ENCODE measurements at regions not wholly inside any gene's neighbourhood (a gene's known extent, or its start where the extent isn't known, plus 50 kb on each side); places are given as distances from the start of the nearest gene placed in this dataset.

GRCh38 chr7:348962-349743, 59.2 kb downstream of the FOXL3 start:
- H3K36me3 ChIP-seq (ENCODE audit: control insufficient read depth, insufficient read depth, low read length), result no peaks in the 10 kb centered on the region
- DNase-seq (ENCODE audit: extremely low read depth, insufficient read length), result no peak
- TF ChIP-seq, protein P1, sequence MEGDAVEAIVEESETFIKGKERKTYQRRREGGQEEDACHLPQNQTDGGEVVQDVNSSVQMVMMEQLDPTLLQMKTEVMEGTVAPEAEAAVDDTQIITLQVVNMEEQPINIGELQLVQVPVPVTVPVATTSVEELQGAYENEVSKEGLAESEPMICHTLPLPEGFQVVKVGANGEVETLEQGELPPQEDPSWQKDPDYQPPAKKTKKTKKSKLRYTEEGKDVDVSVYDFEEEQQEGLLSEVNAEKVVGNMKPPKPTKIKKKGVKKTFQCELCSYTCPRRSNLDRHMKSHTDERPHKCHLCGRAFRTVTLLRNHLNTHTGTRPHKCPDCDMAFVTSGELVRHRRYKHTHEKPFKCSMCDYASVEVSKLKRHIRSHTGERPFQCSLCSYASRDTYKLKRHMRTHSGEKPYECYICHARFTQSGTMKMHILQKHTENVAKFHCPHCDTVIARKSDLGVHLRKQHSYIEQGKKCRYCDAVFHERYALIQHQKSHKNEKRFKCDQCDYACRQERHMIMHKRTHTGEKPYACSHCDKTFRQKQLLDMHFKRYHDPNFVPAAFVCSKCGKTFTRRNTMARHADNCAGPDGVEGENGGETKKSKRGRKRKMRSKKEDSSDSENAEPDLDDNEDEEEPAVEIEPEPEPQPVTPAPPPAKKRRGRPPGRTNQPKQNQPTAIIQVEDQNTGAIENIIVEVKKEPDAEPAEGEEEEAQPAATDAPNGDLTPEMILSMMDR (IDR thresholded peaks at IDR 0.05; ENCODE audit: insufficient read depth, low read length, poor library complexity, severe bottlenecking), result no peak
- no peaks in the 10 kb centered on the region for H3K27me3 ChIP-seq (replicated peaks; ENCODE audit: control insufficient read depth, insufficient read depth, low read length)
- no peak overlapping the region for H3K4me3 ChIP-seq (replicated peaks; ENCODE audit: low read depth, low read length)

- TF ChIP-seq, protein P1 (IDR thresholded peaks at IDR 0.05; ENCODE audit: insufficient read depth, low read length, poor library complexity, severe bottlenecking), result no peak
- no peak for DNase-seq (ENCODE audit: extremely low read depth, insufficient read length)
- H3K27me3 ChIP-seq (replicated peaks; ENCODE audit: control insufficient read depth, insufficient read depth, low read length), result no peaks in the 10 kb centered on the region
- no peak overlapping the region for H3K4me3 ChIP-seq (replicated peaks; ENCODE audit: low read depth, low read length)
- no peaks in the 10 kb centered on the region for H3K36me3 ChIP-seq (ENCODE audit: control insufficient read depth, insufficient read depth, low read length)
Observed at GRCh38 chr7:351256-351655, 61.3 kb downstream of the FOXL3 start.

DNA sequence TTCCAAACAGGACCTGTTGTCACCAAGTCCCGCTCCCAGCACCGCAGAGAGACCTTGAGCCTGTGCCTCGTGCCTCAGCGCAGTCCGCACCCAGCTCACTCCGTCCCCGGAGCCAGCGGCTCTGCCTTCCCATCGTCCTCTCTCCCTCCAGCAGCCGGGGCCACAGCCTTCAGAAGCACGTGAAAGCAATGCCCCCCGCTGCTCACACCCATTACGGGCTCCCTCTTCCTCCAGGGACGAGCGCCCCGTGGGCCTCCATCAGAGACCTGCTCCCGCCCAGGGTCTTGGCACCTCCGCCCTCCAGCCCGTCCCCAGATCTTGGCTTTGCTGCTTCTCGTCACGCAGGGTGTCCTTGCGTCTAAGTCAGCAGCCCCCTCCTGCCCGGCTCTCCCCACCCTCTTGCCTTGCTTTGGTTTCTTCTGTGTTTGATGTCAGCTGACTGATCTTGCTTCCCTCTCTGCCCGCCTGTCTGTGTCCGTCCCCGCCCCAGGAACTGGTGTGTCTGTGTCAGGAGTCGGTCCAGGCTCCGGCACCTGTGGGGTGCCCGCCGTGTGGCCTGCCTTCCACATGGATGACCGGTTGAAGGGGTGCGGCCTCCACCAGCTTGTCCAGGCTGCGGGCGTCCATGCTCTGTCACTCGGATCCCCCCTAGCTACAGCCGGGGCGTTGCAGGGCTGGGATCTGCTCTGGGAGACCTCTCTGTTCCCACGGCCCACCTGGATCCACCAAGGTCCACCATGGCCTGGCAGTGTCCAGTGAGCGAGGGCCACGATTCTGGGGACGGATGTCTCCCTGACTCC, 61.9 kb downstream of the FOXL3 start:
- no peak for DNase-seq (ENCODE audit: extremely low read depth, insufficient read length)
- Histone ChIP-seq H3K4me3 (replicated peaks; ENCODE audit: low read depth, low read length) (no peak overlapping the region), H3K36me3 (ENCODE audit: control insufficient read depth, insufficient read depth, low read length) (no peaks in the 10 kb centered on the region), H3K27me3 (replicated peaks; ENCODE audit: control insufficient read depth, insufficient read depth, low read length) (no peaks in the 10 kb centered on the region)
- TF ChIP-seq, protein P1 (IDR thresholded peaks at IDR 0.05; ENCODE audit: insufficient read depth, low read length, poor library complexity, severe bottlenecking), result no peak

GRCh38 chr7:353746-354325, 63.9 kb downstream of the FOXL3 start:
- Histone ChIP-seq H3K4me3 (replicated peaks; ENCODE audit: low read depth, low read length) (no peak overlapping the region), H3K27me3 (replicated peaks; ENCODE audit: control insufficient read depth, insufficient read depth, low read length) (no peaks in the 10 kb centered on the region), H3K36me3 (ENCODE audit: control insufficient read depth, insufficient read depth, low read length) (no peaks in the 10 kb centered on the region)
- DNase-seq (ENCODE audit: extremely low read depth, insufficient read length), result no peak
- TF ChIP-seq, protein P1 (IDR thresholded peaks at IDR 0.05; ENCODE audit: insufficient read depth, low read length, poor library complexity, severe bottlenecking), result no peak

- no peaks in the 10 kb centered on the region for H3K27me3 ChIP-seq (replicated peaks; ENCODE audit: control insufficient read depth, insufficient read depth, low read length)
- TF ChIP-seq, protein P1 (IDR thresholded peaks at IDR 0.05; ENCODE audit: insufficient read depth, low read length, poor library complexity, severe bottlenecking), result no peak
- DNase-seq (ENCODE audit: extremely low read depth, insufficient read length), result no peak
- H3K4me3 ChIP-seq (replicated peaks; ENCODE audit: low read depth, low read length), result no peak overlapping the region
- H3K36me3 ChIP-seq (ENCODE audit: control insufficient read depth, insufficient read depth, low read length), result no peaks in the 10 kb centered on the region
Observed at GRCh38 chr7:354597-355470, 64.9 kb downstream of the FOXL3 start.

Measured in GM06990 (cell line).